Sigmoid colon (tissue), 4 donors: ENCODE measurements at regions not wholly inside any gene's neighbourhood (a gene's known extent, or its start where the extent isn't known, plus 50 kb on each side); places are given as distances from the start of the nearest gene placed in this dataset.

ENCODE experiments used
- CTCF ChIP-seq, 4 experiments: fragments of 450-650 bp in 3 of 4; fragments of 200-600 bp in 1 of 4; IDR thresholded peaks; one replicate each; pipeline ENCODE4 v1.5.1; 2016 to 2019; ENCODE audit warnings: antibody characterized with exemption in 4 of 4, mild to moderate bottlenecking in 3 of 4, moderate library complexity in 2 of 4
- EP300 ChIP-seq, 4 donors: sonication (generic); formaldehyde crosslinking; IDR thresholded peaks; one replicate each; pipeline ENCODE4 v1.6.1; 2017; ENCODE audit warnings: antibody characterized with exemption in 4 of 4

DNA sequence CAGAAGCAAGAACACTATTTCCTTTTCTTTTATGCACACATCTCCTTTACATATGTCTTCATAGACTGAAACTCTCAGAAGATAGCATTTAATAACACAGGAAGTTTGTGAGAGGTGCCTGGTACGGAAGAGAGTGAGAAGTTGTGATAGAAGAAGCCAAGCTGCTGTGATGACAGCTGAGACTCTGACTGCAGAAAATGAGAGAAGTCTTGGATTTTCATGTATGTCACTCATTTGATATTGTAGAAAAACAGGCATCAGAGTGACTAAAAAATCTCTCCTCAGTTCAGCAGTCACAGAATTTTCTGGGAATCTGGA lies 154.9 kb upstream of the BMP2 start:
- TF ChIP-seq CTCF (IDR thresholded peaks at IDR 0.05) (no peak), EP300 (IDR thresholded peaks at IDR 0.05) (no peak)
